A172 (cell line): ENCODE measurements at regions not wholly inside any gene's neighbourhood (a gene's known extent, or its start where the extent isn't known, plus 50 kb on each side); places are given as distances from the start of the nearest gene placed in this dataset.
A peak's percentile ranks its signal among the peaks of the same experiment; 100 is the strongest.
"Not testable (repeated sequence)": the region's sequence is repeated elsewhere in the genome, so short reads cannot be mapped to it uniquely, and the experiment has no call there.

Experiments
- DNase-seq: peaks from one replicate; pipeline ENCODE4 v3.0.0-alpha.2; 2015; ENCODE audit warnings: low spot score

DNA sequence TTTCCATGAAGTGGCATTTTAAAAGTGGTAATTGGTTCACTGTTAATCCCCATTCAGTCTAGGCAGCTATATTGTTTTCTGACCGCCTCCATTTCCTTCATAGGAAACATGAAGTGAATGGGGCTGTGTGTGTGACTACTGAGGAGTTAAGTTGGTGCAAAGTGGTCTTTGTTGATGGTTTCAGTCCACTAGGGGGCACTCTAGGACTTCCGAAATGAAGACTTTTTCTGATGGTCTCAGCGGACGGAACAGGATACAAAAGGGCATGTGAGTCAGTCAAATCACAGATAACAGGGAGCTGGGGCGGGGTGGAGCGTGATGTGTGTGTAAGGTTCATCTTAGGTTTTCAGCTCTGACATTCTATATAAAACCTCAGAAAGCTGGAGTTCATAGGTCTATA, 240.1 kb upstream of the OR4E1 start:
- peak; percentile 49 for DNase-seq

DNA sequence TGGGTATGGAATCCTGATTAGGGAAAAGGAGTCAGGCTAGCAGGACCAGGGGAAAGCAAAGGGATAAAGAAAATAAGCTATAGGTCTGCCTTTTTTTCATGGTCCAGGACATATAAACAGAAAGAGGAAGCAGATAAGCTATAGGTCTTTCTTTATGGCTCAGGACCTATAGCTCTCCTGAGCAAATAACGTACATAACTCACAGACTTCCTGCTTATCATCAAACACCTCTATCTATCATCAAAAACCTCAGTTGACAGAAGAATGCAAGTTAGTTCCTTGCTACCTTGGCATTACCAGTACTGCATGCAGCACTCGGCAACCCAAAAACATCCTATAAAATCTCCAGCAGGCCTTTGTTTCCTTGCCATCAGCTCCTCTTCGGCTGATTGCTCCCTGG, 238.7 kb upstream of the OR4E1 start:
- DNase-seq, result no peak

DNA sequence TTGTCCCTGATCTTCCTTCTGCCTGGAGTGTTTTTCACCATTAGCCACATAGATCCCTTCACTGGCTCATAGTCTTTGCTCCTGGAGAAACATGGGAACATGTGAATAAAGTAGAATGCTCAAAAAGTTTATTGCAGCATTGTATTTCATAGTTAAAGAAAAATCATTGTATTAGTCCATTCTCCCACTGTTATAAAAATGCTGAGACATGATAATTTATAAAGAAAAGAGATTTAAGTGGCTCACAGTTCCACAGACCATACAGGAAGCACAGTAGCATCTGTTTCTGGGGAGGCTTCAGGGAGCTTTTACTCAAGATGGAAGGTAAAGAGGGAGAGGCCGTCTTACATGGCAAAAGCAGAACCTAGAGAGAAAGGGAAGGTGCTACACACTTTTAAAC, 238.3 kb upstream of the OR4E1 start:
- DNase-seq, result no peak

DNA sequence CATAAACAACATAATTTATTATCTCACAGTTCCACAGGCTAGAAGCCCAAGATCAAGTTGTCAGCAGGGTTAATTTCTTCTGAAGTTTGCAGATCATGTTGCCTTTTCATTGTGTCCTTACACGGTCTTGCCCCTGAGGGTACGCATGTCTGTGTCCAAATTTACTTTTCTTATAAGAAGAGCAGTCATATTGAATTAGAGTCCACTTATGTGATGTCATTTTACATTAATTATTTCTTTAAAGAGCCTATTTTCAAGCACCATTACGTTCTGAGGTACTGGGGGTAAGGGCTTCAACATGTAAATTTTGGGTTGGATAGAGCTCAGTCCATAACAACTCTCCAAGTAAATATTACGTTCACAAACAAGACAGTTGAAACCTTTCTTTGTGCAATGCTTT, 236.6 kb upstream of the OR4E1 start:
- DNase-seq, result no peak

GRCh38 chr14:21902561-21903181, 229.1 kb upstream of the OR4E1 start:
- DNase-seq, result no peak

- not testable (repeated sequence) for DNase-seq
Observed at GRCh38 chr14:21894898-21895194, 221.2 kb upstream of the OR4E1 start.

GRCh38 chr14:21894003-21894897, 220.6 kb upstream of the OR4E1 start:
- no peak for DNase-seq

GRCh38 chr14:21891921-21892320, 218.3 kb upstream of the OR4E1 start:
- DNase-seq, result no peak

DNA sequence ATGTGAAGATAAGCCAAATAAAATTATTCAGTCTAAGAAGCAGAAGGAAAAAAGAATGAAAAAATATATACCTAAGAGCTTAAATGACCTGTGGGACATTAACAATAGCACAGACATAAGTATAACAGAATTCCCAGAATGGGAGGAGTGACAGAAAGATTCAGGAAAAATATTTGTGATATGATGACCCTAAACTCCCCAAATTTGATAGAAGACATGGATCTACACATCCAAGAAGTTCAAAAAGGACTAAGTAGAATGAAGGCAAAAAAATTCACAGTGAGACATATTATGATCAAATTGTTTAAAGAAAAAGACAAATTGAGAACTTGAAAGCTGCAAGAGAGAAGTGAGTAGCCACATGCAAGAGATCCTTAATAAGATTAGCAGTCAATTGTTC, 211.4 kb upstream of the OR4E1 start:
- no peak for DNase-seq

DNA sequence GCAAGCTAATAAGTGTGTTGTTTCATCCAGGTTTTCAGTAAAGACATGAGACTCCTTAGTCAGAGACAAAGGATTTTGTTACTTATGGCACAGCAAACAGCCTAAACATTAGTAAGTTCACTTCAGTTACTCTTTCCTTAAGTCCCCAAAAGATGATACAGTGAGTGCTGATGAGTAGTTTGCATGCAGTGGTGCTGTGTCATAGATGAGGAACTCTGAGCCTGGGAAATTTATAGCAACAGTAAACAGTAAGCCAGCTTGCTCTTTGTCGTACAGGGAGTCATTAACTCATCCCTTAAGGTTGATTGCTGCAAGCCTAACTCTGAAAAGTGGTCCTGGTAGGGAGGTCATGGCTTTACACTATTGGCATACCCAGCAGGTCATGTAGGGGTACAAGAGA, 208.6 kb upstream of the OR4E1 start:
- DNase-seq, result no peak

GRCh38 chr14:21880918-21881317, 207.3 kb upstream of the OR4E1 start:
- DNase-seq, result no peak

GRCh38 chr14:21875791-21876190, 202.2 kb upstream of the OR4E1 start:
- DNase-seq, result no peak

GRCh38 chr14:21874946-21875345, 201.3 kb upstream of the OR4E1 start:
- DNase-seq, result no peak

GRCh38 chr14:21874167-21874566, 200.5 kb upstream of the OR4E1 start:
- no peak for DNase-seq

GRCh38 chr14:21868442-21869046, 194.9 kb upstream of the OR4E1 start:
- DNase-seq, result peak; percentile 34

DNA sequence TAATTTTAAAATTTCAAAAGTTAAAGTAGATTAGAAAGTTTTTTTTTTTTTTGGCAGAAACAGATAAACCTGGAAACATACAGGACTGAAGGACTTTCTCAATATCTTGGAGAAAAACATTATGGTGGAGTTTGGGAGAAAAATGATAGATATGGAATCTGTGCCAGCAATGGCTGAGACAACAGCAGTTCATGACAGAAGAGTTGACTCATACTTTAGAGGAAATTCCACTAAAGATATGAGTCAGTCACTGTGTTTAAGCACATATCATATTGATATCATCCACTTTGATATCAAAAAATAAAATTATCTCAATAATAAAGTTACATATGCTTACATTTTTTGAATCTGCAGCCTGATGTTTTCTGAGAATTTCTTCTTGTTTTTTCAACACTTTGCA, 193.9 kb upstream of the OR4E1 start:
- DNase-seq, result no peak

DNA sequence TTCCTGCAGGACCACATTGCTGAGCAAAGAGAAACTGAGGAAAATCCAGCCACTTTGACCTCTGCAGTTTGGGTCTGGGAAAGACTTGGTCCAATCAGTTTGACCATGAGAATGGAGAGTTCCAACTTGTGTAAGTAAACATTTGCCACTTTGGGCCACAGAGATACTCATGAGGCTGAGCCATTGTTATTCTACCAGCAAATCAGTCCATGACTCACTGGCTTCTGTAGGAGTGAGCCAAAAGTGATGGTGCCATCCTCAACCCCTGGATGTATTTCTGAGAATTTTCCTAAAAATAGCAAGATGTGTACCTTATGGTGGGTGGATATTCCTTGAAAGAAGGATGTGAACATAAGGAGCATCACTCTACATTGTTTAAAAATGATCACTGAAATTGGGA, 192.9 kb upstream of the OR4E1 start:
- DNase-seq, result no peak

DNA sequence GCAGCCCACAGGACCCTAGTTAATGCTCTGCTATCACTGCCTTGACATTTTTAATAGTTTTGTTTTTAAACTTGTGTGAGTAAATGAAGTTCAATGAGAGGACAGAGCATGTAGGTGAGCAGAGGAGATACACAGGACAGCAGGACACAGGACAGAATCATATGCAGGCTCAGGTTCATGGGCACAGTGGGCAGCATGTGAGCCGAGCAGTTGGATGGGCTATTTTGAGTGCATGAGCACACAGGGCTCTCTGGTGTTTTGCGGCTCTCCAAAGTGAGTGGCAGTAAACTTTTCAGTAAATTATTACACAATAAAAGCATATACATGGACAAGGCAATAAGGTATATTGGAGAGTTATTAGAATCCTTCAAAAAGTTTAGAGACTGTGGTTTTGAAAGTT, 189.7 kb upstream of the OR4E1 start:
- no peak for DNase-seq

- no peak for DNase-seq
Observed at GRCh38 chr14:21861153-21861552, 187.5 kb upstream of the OR4E1 start.

DNA sequence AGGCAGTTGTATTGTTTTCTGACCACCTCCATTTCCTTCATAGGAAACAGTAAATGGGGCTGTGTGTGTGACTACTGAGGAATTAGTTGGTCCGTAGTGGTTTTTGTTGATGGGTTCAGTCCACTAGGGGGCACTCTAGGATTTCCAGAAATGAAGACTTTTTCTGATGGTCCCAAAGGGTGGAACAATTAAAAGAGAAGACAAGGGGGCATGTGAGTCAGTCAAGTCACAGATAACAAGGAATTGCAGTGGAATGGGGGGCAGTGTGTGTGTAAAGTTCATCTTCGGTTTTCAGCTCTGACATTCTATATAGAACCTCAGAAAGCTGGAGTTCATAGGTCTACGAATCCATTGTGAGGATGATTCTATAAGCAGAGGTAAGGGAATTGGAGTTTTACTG, 186.6 kb upstream of the OR4E1 start:
- DNase-seq, result no peak

GRCh38 chr14:21852775-21853174, 179.2 kb upstream of the OR4E1 start:
- no peak for DNase-seq

- DNase-seq, result peak; percentile 13
Observed at GRCh38 chr14:21852061-21852664, 178.5 kb upstream of the OR4E1 start.

- DNase-seq, result not testable (repeated sequence)
Observed at GRCh38 chr14:21846902-21847301, 173.3 kb upstream of the OR4E1 start.
